RWPE2 (cell line): ENCODE measurements at regions not wholly inside any gene's neighbourhood (a gene's known extent, or its start where the extent isn't known, plus 50 kb on each side); places are given as distances from the start of the nearest gene placed in this dataset.

Experiments used
- ATAC-seq: fragments of 200-7000 bp; cut with Tn5 transposase; 3 replicates; pipeline ENCODE4 v1.9.1; 2021; ENCODE audit warnings: low read depth
- DNase-seq: peaks from one replicate; pipeline ENCODE4 v3.0.0-alpha.2; 2020; ENCODE audit warnings: low spot score
- H3K27ac ChIP-seq: fragments of 450-650 bp; 2 replicates; pipeline ENCODE4 v1.5.1; 2017; ENCODE audit warnings: mild to moderate bottlenecking; ENCODE audit not compliant: poor library complexity, severe bottlenecking
- H3K27me3 ChIP-seq: fragments of 250-450 bp; sonication (Bioruptor Pico); 2 replicates; pipeline ENCODE4 v1.5.1; 2021; ENCODE audit warnings: mild to moderate bottlenecking, moderate library complexity; ENCODE audit not compliant: insufficient read depth, poor library complexity, severe bottlenecking
- H3K36me3 ChIP-seq: fragments of 250-450 bp; sonication (Bioruptor Pico); 2 replicates; pipeline ENCODE4 v1.5.1; 2020; ENCODE audit warnings: low read depth, mild to moderate bottlenecking, moderate library complexity
- H3K4me1 ChIP-seq: fragments of 250-450 bp; sonication (Bioruptor Pico); 2 replicates; pipeline ENCODE4 v1.5.1; 2021; ENCODE audit warnings: mild to moderate bottlenecking, moderate library complexity; ENCODE audit not compliant: insufficient read depth, poor library complexity, severe bottlenecking
- H3K4me3 ChIP-seq: fragments of 250-450 bp; sonication (Bioruptor Pico); 2 replicates; pipeline ENCODE4 v1.5.1; 2021; ENCODE audit warnings: mild to moderate bottlenecking, moderate library complexity; ENCODE audit not compliant: severe bottlenecking
- H3K9me3 ChIP-seq: fragments of 250-450 bp; sonication (Bioruptor Pico); 2 replicates; pipeline ENCODE4 v1.5.1; 2021; ENCODE audit warnings: mild to moderate bottlenecking, moderate library complexity; ENCODE audit not compliant: severe bottlenecking
- TF ChIP-seq, protein P1 (sequence below): fragments of 450-650 bp; IDR thresholded peaks from one replicate; pipeline ENCODE4 v1.5.1; 2017; ENCODE audit warnings: mild to moderate bottlenecking, moderate library complexity; ENCODE audit not compliant: poor library complexity, severe bottlenecking

- ATAC-seq = no peak
- TF ChIP-seq, protein P1, sequence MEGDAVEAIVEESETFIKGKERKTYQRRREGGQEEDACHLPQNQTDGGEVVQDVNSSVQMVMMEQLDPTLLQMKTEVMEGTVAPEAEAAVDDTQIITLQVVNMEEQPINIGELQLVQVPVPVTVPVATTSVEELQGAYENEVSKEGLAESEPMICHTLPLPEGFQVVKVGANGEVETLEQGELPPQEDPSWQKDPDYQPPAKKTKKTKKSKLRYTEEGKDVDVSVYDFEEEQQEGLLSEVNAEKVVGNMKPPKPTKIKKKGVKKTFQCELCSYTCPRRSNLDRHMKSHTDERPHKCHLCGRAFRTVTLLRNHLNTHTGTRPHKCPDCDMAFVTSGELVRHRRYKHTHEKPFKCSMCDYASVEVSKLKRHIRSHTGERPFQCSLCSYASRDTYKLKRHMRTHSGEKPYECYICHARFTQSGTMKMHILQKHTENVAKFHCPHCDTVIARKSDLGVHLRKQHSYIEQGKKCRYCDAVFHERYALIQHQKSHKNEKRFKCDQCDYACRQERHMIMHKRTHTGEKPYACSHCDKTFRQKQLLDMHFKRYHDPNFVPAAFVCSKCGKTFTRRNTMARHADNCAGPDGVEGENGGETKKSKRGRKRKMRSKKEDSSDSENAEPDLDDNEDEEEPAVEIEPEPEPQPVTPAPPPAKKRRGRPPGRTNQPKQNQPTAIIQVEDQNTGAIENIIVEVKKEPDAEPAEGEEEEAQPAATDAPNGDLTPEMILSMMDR = no peak
- Histone ChIP-seq H3K36me3 (no peaks in the 10 kb centered on the region), H3K4me3 (no peak overlapping the region), H3K4me1 (peaks cover 9% of the 10 kb centered on the region), H3K9me3 (no peaks in the 10 kb centered on the region), H3K27me3 (no peaks in the 10 kb centered on the region), H3K27ac (no peak overlapping the region)
- DNase-seq = no peak
Observed at GRCh38 chr17:27230996-27231395, 62.9 kb upstream of the WSB1 start.

DNA sequence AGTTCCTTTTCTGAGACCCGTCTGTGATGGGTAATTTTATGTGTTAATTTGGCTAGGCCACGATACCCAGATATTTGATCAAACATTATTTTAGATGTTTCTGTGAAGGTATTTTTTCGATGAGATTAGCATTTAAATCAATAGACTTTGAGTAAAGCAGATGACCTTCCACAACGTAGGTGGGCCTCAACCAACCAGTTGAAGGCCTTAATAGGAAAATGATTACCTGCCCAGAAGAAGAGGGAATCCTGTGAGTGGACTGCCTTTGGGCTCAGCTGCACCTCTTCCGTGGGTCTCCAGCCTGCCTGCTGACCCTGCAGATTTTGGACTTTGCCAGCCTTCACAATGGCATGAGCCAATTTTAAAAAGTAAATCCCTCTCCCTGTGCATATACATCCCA, 61.6 kb upstream of the WSB1 start:
- H3K27me3 ChIP-seq = no peaks in the 10 kb centered on the region
- no peak overlapping the region for H3K27ac ChIP-seq
- H3K9me3 ChIP-seq = no peaks in the 10 kb centered on the region
- no peaks in the 10 kb centered on the region for H3K36me3 ChIP-seq
- no peak overlapping the region for H3K4me3 ChIP-seq
- TF ChIP-seq, protein P1 = no peak
- DNase-seq = no peak
- ATAC-seq = no peak
- H3K4me1 ChIP-seq = peaks cover 8% of the 10 kb centered on the region

DNA sequence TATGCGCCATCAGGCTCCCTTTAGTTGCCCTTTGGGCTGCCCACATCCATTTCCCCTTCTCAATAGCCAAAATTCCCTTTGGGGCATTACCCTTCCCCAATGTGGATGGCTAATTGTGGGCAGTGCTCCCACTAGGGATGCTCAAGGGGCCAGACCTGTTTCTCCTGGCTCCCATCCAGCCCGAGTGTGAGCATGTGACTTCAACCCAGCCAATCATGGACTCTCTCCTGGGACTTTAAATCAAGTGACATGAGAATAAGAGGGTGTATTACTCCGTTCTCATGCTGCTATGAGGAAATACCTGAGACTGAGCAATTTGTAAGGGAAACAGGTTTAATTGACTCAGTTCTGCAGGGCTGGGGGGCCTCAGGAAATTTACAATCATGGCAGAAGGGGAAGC, 60.9 kb upstream of the WSB1 start:
- DNase-seq (no peak), ATAC-seq (no peak)
- TF ChIP-seq, protein P1 = no peak
- Histone ChIP-seq H3K27me3 (no peaks in the 10 kb centered on the region), H3K4me1 (peaks cover 5% of the 10 kb centered on the region), H3K27ac (no peak overlapping the region), H3K36me3 (no peaks in the 10 kb centered on the region), H3K4me3 (no peak overlapping the region), H3K9me3 (no peaks in the 10 kb centered on the region)

- Histone ChIP-seq H3K27me3 (no peaks in the 10 kb centered on the region), H3K4me1 (peaks cover 5% of the 10 kb centered on the region), H3K36me3 (no peaks in the 10 kb centered on the region), H3K27ac (no peak overlapping the region), H3K4me3 (no peak overlapping the region), H3K9me3 (no peaks in the 10 kb centered on the region)
- DNase-seq (no peak), ATAC-seq (no peak)
- TF ChIP-seq, protein P1 = no peak
Observed at GRCh38 chr17:27233776-27234175, 60.1 kb upstream of the WSB1 start.

GRCh38 chr17:27236717-27237315, 57.1 kb upstream of the WSB1 start:
- Histone ChIP-seq H3K4me1 (peaks cover 16% of the 10 kb centered on the region), H3K27me3 (no peaks in the 10 kb centered on the region), H3K9me3 (no peaks in the 10 kb centered on the region), H3K4me3 (no peak overlapping the region), H3K36me3 (no peaks in the 10 kb centered on the region), H3K27ac (no peak overlapping the region)
- TF ChIP-seq, protein P1 = peak; percentile 93
- DNase-seq = no peak
- 0 out of 3 replicates have a peak, but pooled peaks have one; percentile 24 for ATAC-seq
